ENCODE measurements at regions not wholly inside any gene's neighbourhood (a gene's known extent, or its start where the extent isn't known, plus 50 kb on each side); places are given as distances from the start of the nearest gene placed in this dataset.

DNA sequence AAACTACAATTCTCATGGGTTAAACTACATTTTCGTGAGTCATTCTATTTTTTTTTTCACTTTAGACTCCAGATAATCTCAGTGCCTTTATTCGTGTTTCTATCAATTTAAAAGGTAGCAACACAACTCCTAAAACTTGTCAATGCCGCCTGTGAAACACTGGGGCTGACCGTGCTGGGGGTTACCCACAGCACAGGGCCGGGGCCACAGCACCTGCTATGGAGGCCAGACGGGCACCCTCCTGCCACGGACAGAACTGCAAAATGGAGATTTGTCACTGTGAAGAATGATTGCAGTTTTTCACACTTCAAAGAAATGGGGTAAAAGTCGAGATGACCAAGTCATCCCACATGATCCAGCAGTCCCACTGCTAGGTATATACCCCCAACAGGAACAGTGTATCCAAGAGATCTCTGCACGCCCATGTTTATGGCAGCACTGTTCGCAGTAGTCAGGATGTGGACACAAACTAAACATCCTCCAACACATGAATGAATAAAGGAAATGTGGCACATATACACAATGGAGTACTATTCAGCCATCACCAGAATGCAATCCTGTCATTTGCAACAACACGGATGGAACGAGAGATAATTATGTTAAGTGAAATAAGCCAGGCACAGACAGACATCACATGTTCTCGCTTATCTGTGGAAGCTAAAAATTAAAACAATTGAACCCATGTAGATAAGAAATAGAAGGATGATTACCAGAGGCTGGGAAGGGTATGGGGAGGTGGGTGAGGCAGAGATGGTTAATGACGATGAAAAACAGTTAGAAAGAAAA, 290.1 kb downstream of the SMOC2 start:
- no peak for DNase-seq (ENCODE audit: low read depth, low spot score)
- Histone ChIP-seq H3K4me3 (ENCODE audit: insufficient read length, low read depth) (no peak overlapping the region), H3K9me3 (ENCODE audit: insufficient read depth, low read length) (no peaks in the 10 kb centered on the region; the same call in 1 of the 2 replicates), H3K4me1 (ENCODE audit: insufficient read depth, insufficient read length) (no peaks in the 10 kb centered on the region), H3K9ac (ENCODE audit: insufficient read length, low read depth) (no peak overlapping the region), H3K27me3 (ENCODE audit: insufficient read depth, insufficient read length) (no peaks in the 10 kb centered on the region), H3K36me3 (ENCODE audit: insufficient read depth, insufficient read length, low read length) (no peaks in the 10 kb centered on the region)
- TF ChIP-seq YY1 (IDR thresholded peaks at IDR 0.05; ENCODE audit: insufficient read depth, insufficient read length) (no peak), SUZ12 (IDR thresholded peaks at IDR 0.05; ENCODE audit: extremely low read depth, insufficient read depth, insufficient read length) (no peak), ZNF274 (IDR thresholded peaks at IDR 0.05; ENCODE audit: low read depth, low read length) (no peak)

DNA sequence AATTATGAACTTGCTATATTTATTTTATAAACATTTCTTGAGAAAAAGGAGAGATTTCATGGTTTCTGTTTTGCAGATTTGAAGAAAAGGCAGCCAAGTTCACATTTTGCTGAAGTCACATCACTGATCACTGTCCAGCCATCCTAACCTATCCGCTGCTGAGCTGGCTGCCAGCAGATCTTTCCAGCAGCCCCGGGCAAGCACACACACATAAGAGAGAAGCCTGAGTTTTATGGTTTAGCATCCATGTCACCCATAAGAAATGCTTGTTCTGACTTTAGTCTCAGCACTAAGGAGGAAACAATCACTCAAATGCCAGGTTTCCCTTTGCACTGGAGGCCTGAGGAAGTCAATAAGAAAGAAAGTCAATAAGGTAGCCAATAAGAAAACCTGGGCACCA, 287.1 kb downstream of the SMOC2 start:
- Histone ChIP-seq H3K9me3 (ENCODE audit: insufficient read depth, low read length) (peaks cover 30% of the 10 kb centered on the region), H3K36me3 (ENCODE audit: insufficient read depth, insufficient read length, low read length) (no peaks in the 10 kb centered on the region), H3K9ac (ENCODE audit: insufficient read length, low read depth) (no peak overlapping the region), H3K4me1 (ENCODE audit: insufficient read depth, insufficient read length) (no peaks in the 10 kb centered on the region), H3K27me3 (ENCODE audit: insufficient read depth, insufficient read length) (no peaks in the 10 kb centered on the region), H3K4me3 (ENCODE audit: insufficient read length, low read depth) (no peak overlapping the region)
- TF ChIP-seq YY1 (IDR thresholded peaks at IDR 0.05; ENCODE audit: insufficient read depth, insufficient read length) (no peak), ZNF274 (IDR thresholded peaks at IDR 0.05; ENCODE audit: low read depth, low read length) (no peak), SUZ12 (IDR thresholded peaks at IDR 0.05; ENCODE audit: extremely low read depth, insufficient read depth, insufficient read length) (no peak)
- DNase-seq (ENCODE audit: low read depth, low spot score), result no peak

DNA sequence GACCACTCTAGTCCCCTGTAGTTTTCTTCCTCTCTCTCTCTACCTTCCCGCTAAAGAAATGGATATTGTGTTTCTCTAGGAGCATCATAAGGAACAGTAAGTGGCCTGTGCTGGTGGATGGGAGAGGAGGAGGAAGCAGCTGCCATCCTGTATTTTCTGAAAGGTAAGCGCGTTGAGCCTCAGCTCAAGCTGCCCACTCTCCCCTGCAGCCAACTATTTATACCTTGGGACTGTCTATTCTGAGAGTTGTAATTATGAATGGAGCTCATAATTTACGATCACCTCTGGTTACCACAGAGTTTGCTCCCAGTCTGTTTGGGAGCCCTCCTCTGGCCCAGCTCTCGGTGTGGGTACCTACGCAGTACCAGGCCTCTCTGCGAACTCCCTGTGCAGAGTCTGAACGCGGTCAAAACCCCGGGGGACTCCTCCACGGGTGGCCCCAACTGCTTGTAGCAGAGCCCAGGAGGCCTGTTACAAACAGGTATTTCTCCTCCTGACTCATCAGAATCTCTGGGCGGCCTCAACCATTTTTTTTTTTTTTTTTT, 285.4 kb downstream of the SMOC2 start:
- Histone ChIP-seq H3K9me3 (ENCODE audit: insufficient read depth, low read length) (peaks cover 43% of the 10 kb centered on the region), H3K36me3 (ENCODE audit: insufficient read depth, insufficient read length, low read length) (no peaks in the 10 kb centered on the region), H3K27me3 (ENCODE audit: insufficient read depth, insufficient read length) (no peaks in the 10 kb centered on the region), H3K4me3 (ENCODE audit: insufficient read length, low read depth) (no peak overlapping the region), H3K4me1 (ENCODE audit: insufficient read depth, insufficient read length) (no peaks in the 10 kb centered on the region), H3K9ac (ENCODE audit: insufficient read length, low read depth) (no peak overlapping the region)
- TF ChIP-seq ZNF274 (IDR thresholded peaks at IDR 0.05; ENCODE audit: low read depth, low read length), result no peak
- TF ChIP-seq YY1 (IDR thresholded peaks at IDR 0.05; ENCODE audit: insufficient read depth, insufficient read length), result no peak
- no peak for TF ChIP-seq SUZ12 (IDR thresholded peaks at IDR 0.05; ENCODE audit: extremely low read depth, insufficient read depth, insufficient read length)
- no peak for DNase-seq (ENCODE audit: low read depth, low spot score)

DNA sequence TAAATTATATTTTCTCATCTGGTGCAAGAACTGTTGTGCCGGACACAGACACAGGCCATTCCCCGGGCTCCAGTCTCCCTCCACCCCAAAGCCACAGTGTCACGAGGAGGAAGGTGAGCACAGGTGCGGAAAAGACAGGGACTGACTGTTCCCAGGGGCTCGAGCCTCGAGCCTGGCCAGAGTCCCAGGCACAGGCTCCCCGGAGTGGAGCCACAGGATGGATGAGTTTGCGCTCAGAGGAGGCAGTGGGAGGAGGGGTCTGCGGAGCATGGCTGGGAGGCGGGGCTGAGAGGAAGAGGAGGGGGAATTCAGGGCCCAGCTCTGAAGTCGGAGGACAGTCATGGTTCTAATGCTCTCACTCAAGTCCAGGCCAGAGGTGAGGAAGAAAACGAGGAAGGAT, 284.8 kb downstream of the SMOC2 start:
- H3K4me3 ChIP-seq (ENCODE audit: insufficient read length, low read depth), result no peak overlapping the region
- no peak overlapping the region for H3K9ac ChIP-seq (ENCODE audit: insufficient read length, low read depth)
- TF ChIP-seq SUZ12 (IDR thresholded peaks at IDR 0.05; ENCODE audit: extremely low read depth, insufficient read depth, insufficient read length) (no peak), ZNF274 (IDR thresholded peaks at IDR 0.05; ENCODE audit: low read depth, low read length) (no peak), YY1 (IDR thresholded peaks at IDR 0.05; ENCODE audit: insufficient read depth, insufficient read length) (no peak)
- H3K9me3 ChIP-seq (ENCODE audit: insufficient read depth, low read length), result peaks cover 43% of the 10 kb centered on the region
- no peak for DNase-seq (ENCODE audit: low read depth, low spot score)
- H3K27me3 ChIP-seq (ENCODE audit: insufficient read depth, insufficient read length), result no peaks in the 10 kb centered on the region
- H3K36me3 ChIP-seq (ENCODE audit: insufficient read depth, insufficient read length, low read length), result no peaks in the 10 kb centered on the region
- no peaks in the 10 kb centered on the region for H3K4me1 ChIP-seq (ENCODE audit: insufficient read depth, insufficient read length)

DNA sequence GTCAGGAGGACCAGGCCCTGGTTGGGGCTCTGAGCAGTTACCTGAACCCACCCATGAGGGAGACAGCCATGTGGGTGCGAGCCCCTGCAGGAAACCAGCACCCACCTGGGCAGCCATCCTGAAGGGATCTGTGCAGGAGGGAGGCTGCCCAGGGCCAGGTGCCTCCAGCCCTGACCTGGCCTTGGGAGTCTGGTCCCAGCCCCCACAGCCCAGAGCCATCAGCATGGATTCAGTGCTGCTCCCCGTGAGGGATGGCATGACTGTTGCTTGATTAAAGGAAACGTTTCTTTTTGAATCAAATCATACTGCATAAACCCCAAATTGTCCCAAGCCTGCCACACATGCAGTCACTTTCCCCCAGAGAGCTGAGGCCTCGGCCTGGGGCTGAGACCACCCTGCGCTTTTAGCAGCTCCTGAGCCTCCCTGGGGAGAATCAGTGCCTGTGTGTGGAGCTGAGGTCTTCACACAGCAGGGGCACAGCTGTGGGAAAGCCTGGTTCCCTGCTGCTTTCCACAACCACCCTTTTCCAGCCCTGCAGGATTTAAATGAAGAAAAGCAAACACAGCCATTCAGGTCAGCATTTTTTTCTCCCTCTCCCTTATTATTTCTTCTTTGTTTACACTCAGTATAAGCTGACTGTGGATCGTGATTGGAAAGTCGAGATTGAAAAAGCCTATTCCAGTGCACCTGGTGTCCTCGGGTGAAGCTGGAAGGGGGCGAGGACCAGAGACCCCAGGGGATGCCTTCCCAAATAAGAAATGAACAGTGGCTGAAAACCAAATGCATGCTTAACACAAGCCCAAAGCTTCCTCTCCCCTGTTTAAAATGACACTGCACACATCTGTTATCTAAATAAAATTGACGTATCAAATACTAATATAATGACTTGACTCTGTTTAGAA, 283.9 kb downstream of the SMOC2 start:
- no peak for DNase-seq (ENCODE audit: low read depth, low spot score)
- Histone ChIP-seq H3K9me3 (ENCODE audit: insufficient read depth, low read length) (peaks cover 43% of the 10 kb centered on the region), H3K4me3 (ENCODE audit: insufficient read length, low read depth) (no peak overlapping the region), H3K4me1 (ENCODE audit: insufficient read depth, insufficient read length) (no peaks in the 10 kb centered on the region), H3K9ac (ENCODE audit: insufficient read length, low read depth) (no peak overlapping the region), H3K36me3 (ENCODE audit: insufficient read depth, insufficient read length, low read length) (no peaks in the 10 kb centered on the region), H3K27me3 (ENCODE audit: insufficient read depth, insufficient read length) (no peaks in the 10 kb centered on the region)
- TF ChIP-seq SUZ12 (IDR thresholded peaks at IDR 0.05; ENCODE audit: extremely low read depth, insufficient read depth, insufficient read length) (no peak), YY1 (IDR thresholded peaks at IDR 0.05; ENCODE audit: insufficient read depth, insufficient read length) (no peak)

DNA sequence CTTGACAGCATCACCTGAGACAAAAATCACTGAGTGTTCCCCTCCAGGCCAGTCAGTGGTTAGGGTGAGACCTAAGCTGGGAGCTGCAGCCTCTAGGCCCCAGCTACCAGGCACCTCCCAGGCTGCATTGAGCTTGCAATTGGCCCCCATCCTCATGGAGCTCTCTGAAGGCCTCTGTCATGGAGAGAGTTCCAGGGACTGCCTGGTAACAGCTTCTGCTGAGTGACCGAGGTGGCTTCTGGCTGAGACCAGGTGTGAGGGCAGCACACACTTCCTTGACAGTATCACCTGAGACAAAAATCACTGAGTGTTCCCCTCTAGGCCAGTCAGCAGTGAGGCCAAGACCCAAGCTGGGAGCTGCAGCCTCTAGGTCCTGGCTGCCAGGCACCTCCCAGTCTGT, 283.0 kb downstream of the SMOC2 start:
- no peak overlapping the region for H3K9ac ChIP-seq (ENCODE audit: insufficient read length, low read depth)
- H3K4me1 ChIP-seq (ENCODE audit: insufficient read depth, insufficient read length), result no peaks in the 10 kb centered on the region
- H3K9me3 ChIP-seq (ENCODE audit: insufficient read depth, low read length), result peaks cover 47% of the 10 kb centered on the region
- H3K4me3 ChIP-seq (ENCODE audit: insufficient read length, low read depth), result no peak overlapping the region
- DNase-seq (ENCODE audit: low read depth, low spot score), result no peak
- TF ChIP-seq YY1 (IDR thresholded peaks at IDR 0.05; ENCODE audit: insufficient read depth, insufficient read length) (no peak), ZNF274 (IDR thresholded peaks at IDR 0.05; ENCODE audit: low read depth, low read length) (no peak), SUZ12 (IDR thresholded peaks at IDR 0.05; ENCODE audit: extremely low read depth, insufficient read depth, insufficient read length) (no peak)
- H3K27me3 ChIP-seq (ENCODE audit: insufficient read depth, insufficient read length), result no peaks in the 10 kb centered on the region
- no peaks in the 10 kb centered on the region for H3K36me3 ChIP-seq (ENCODE audit: insufficient read depth, insufficient read length, low read length)

DNA sequence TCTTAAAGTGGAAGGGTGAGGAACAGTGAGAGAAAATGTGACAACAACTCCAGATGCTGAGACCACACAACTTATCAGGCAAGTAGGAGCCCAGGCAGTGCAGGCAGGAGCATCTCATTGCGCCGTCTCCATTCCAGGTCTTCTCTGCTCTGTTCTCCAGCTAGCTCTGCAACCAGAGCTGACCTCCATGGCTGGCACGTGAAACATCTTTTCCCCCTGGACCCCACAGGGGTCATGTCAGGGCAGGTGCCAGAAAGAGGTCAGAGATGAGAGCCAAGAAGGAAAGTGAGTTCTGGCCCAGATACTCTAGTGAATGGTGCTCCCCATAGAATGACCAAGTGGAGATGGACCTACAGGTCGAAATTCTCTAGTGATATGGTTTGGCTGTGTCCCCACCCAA, 281.4 kb downstream of the SMOC2 start:
- Histone ChIP-seq H3K4me1 (ENCODE audit: insufficient read depth, insufficient read length) (no peaks in the 10 kb centered on the region), H3K36me3 (ENCODE audit: insufficient read depth, insufficient read length, low read length) (no peaks in the 10 kb centered on the region), H3K27me3 (ENCODE audit: insufficient read depth, insufficient read length) (no peaks in the 10 kb centered on the region), H3K9ac (ENCODE audit: insufficient read length, low read depth) (no peak overlapping the region), H3K9me3 (ENCODE audit: insufficient read depth, low read length) (peaks cover 54% of the 10 kb centered on the region), H3K4me3 (ENCODE audit: insufficient read length, low read depth) (no peak overlapping the region)
- no peak for DNase-seq (ENCODE audit: low read depth, low spot score)
- TF ChIP-seq YY1 (IDR thresholded peaks at IDR 0.05; ENCODE audit: insufficient read depth, insufficient read length), result no peak
- TF ChIP-seq ZNF274 (IDR thresholded peaks at IDR 0.05; ENCODE audit: low read depth, low read length), result no peak
- TF ChIP-seq SUZ12 (IDR thresholded peaks at IDR 0.05; ENCODE audit: extremely low read depth, insufficient read depth, insufficient read length), result no peak
